H9 (cell line): ENCODE measurements at regions not wholly inside any gene's neighbourhood (a gene's known extent, or its start where the extent isn't known, plus 50 kb on each side); places are given as distances from the start of the nearest gene placed in this dataset.
"Not testable (repeated sequence)": the region's sequence is repeated elsewhere in the genome, so short reads cannot be mapped to it uniquely, and the experiment has no call there.

ENCODE experiments used
- DNase-seq: peaks from one replicate; pipeline ENCODE4 v3.0.0-alpha.2; 2017
- H2AFZ ChIP-seq: one replicate; pipeline ENCODE4 v1.6.1; 2013; ENCODE audit warnings: mild to moderate bottlenecking, low read length, control low read depth, moderate library complexity
- H2AK5ac ChIP-seq: 2 replicates; pipeline ENCODE4 v1.6.1; 2013; ENCODE audit warnings: low read length, control low read depth, mixed read lengths; ENCODE audit not compliant: insufficient read length
- H2BK120ac ChIP-seq: one replicate; pipeline ENCODE4 v1.6.1; 2013; ENCODE audit warnings: low read depth, mild to moderate bottlenecking, low read length, control low read depth, inconsistent platforms; ENCODE audit not compliant: poor library complexity, severe bottlenecking
- H2BK12ac ChIP-seq: 2 replicates; pipeline ENCODE4 v1.6.1; 2013; ENCODE audit warnings: low read length, control low read depth, mixed read lengths, low read depth; ENCODE audit not compliant: insufficient read length
- H2BK15ac ChIP-seq: 2 replicates; pipeline ENCODE4 v1.6.1; 2013; ENCODE audit warnings: low read depth, low read length, control low read depth
- H2BK20ac ChIP-seq: one replicate; pipeline ENCODE4 v1.6.1; 2013; ENCODE audit warnings: low read depth, mild to moderate bottlenecking, low read length, control low read depth, inconsistent platforms; ENCODE audit not compliant: poor library complexity, severe bottlenecking
- H2BK5ac ChIP-seq: 2 replicates; pipeline ENCODE4 v1.6.1; 2013; ENCODE audit warnings: low read length, control low read depth, mixed read lengths; ENCODE audit not compliant: insufficient read length
- H3K14ac ChIP-seq: 2 replicates; pipeline ENCODE4 v1.6.1; 2013; ENCODE audit warnings: low read length, control low read depth; ENCODE audit not compliant: insufficient read depth
- H3K18ac ChIP-seq: 2 replicates; pipeline ENCODE4 v1.6.1; 2013; ENCODE audit warnings: low read depth, mild to moderate bottlenecking, mixed read lengths, low read length, control low read depth; ENCODE audit not compliant: insufficient read length
- H3K23ac ChIP-seq: 2 replicates; pipeline ENCODE4 v1.6.1; 2013; ENCODE audit warnings: low read length, control low read depth, mixed read lengths, low read depth; ENCODE audit not compliant: insufficient read length
- H3K23me2 ChIP-seq: 2 replicates; pipeline ENCODE4 v1.6.1; 2013; ENCODE audit warnings: low read depth, mild to moderate bottlenecking, mixed read lengths, low read length, control low read depth; ENCODE audit not compliant: insufficient read length, poor library complexity, severe bottlenecking
- H3K27ac ChIP-seq: 2 replicates; pipeline ENCODE4 v1.5.1; 2013; ENCODE audit warnings: low read length, control low read depth, mixed read lengths, low read depth; ENCODE audit not compliant: insufficient read length
- H3K27me3 ChIP-seq: 2 replicates; pipeline ENCODE4 v1.6.1; 2013; ENCODE audit warnings: low read length, control low read depth, inconsistent platforms; ENCODE audit not compliant: insufficient read depth
- H3K4ac ChIP-seq: 2 replicates; pipeline ENCODE4 v1.6.1; 2013; ENCODE audit warnings: low read depth, mild to moderate bottlenecking, control low read depth, inconsistent platforms, low read length, moderate library complexity
- H3K4me1 ChIP-seq: 2 replicates; pipeline ENCODE4 v1.6.1; 2013; ENCODE audit warnings: low read length, control low read depth, inconsistent platforms; ENCODE audit not compliant: insufficient read depth
- H3K4me2 ChIP-seq: 2 replicates; pipeline ENCODE4 v1.6.1; 2013; ENCODE audit warnings: low read length, control low read depth, mixed read lengths; ENCODE audit not compliant: insufficient read length, insufficient read depth
- H3K56ac ChIP-seq: 2 replicates; pipeline ENCODE4 v1.6.1; 2013; ENCODE audit warnings: low read depth, mild to moderate bottlenecking, mixed read lengths, low read length, control low read depth; ENCODE audit not compliant: insufficient read length
- H3K79me1 ChIP-seq: 2 replicates; pipeline ENCODE4 v1.6.1; 2013; ENCODE audit warnings: low read depth, mild to moderate bottlenecking, moderate library complexity, low read length, control low read depth, inconsistent platforms; ENCODE audit not compliant: insufficient read depth, poor library complexity, severe bottlenecking
- H3K79me2 ChIP-seq: 2 replicates; pipeline ENCODE4 v1.6.1; 2013; ENCODE audit warnings: low read length, control low read depth, inconsistent platforms; ENCODE audit not compliant: insufficient read depth
- H3K9ac ChIP-seq: 2 replicates; pipeline ENCODE4 v1.6.1; 2013; ENCODE audit warnings: low read length, control low read depth, mixed read lengths; ENCODE audit not compliant: insufficient read length; ENCODE audit errors: extremely low read depth
- H3K9me3 ChIP-seq: one replicate; pipeline ENCODE4 v1.6.1; 2013; ENCODE audit warnings: low read depth, low read length, inconsistent platforms; ENCODE audit not compliant: control insufficient read depth
- H3T11ph ChIP-seq: one replicate; pipeline ENCODE4 v1.6.1; 2013; ENCODE audit warnings: mild to moderate bottlenecking, low read length, control low read depth, inconsistent platforms
- H4K20me1 ChIP-seq: one replicate; pipeline ENCODE4 v1.6.1; 2013; ENCODE audit not compliant: control insufficient read depth, insufficient read length, insufficient read depth
- H4K5ac ChIP-seq: 2 replicates; pipeline ENCODE4 v1.6.1; 2013; ENCODE audit warnings: low read depth, mild to moderate bottlenecking, mixed read lengths, low read length, control low read depth; ENCODE audit not compliant: insufficient read length
- H4K8ac ChIP-seq: replicated peaks from 2 replicates; pipeline ENCODE4 v1.6.1; 2013; ENCODE audit warnings: low read length, control low read depth, mixed read lengths, low read depth; ENCODE audit not compliant: insufficient read length
- H4K91ac ChIP-seq: 2 replicates; pipeline ENCODE4 v1.6.1; 2013; ENCODE audit warnings: low read depth, mild to moderate bottlenecking, moderate library complexity, mixed read lengths, low read length, control low read depth; ENCODE audit not compliant: insufficient read length
- H3K27ac Mint-ChIP-seq, 3 experiments: 2 replicates in 2 of 3; 3 replicates in 1 of 3; pipeline ENCODE4 v1.8.0; 2020 to 2021; ENCODE audit warnings: mixed read lengths in 3 of 3, mild to moderate bottlenecking in 1 of 3, moderate library complexity in 1 of 3
- H3K27me3 Mint-ChIP-seq: 2 replicates; pipeline ENCODE4 v1.8.0; 2021; ENCODE audit warnings: low read depth, mild to moderate bottlenecking, moderate library complexity, mixed read lengths
- H3K36me3 Mint-ChIP-seq, 3 experiments: 2 replicates in 2 of 3; 3 replicates in 1 of 3; pipeline ENCODE4 v1.8.0; 2020 to 2021; ENCODE audit warnings: low read depth in 3 of 3, mixed read lengths in 3 of 3; ENCODE audit not compliant: insufficient read depth in 1 of 3
- H3K4me1 Mint-ChIP-seq, 2 experiments: 2 replicates each; pipeline ENCODE4 v1.8.0; 2020; ENCODE audit warnings: mixed read lengths in 2 of 2
- H3K4me3 Mint-ChIP-seq, 2 experiments: 2 replicates in 1 of 2; 3 replicates in 1 of 2; pipeline ENCODE4 v1.8.0; 2020 to 2021; ENCODE audit warnings: mild to moderate bottlenecking in 2 of 2, mixed read lengths in 2 of 2, moderate library complexity in 1 of 2
- H3K9me3 Mint-ChIP-seq, 2 experiments: 2 replicates in 1 of 2; 3 replicates in 1 of 2; pipeline ENCODE4 v1.8.0; 2020; ENCODE audit warnings: mild to moderate bottlenecking in 2 of 2, mixed read lengths in 2 of 2, moderate library complexity in 1 of 2
- WGBS: extraction: QIAGEN DNeasy Blood & Tissue Kit; methylation state at CpG from one replicate; pipeline ENCODE4 v1.1.7; 2013; ENCODE audit warnings: missing lambda C conversion rate, low lambda C conversion rate, mixed read lengths; ENCODE audit not compliant: insufficient read length; ENCODE audit errors: extremely low coverage; 5-methylcytosine and 5-hydroxymethylcytosine counted together
- TF ChIP-seq, protein P1 (sequence below): fragments of 200-600 bp; sonication (generic); conservative IDR thresholded peaks from 3 replicates; pipeline ENCODE4 v1.8.0; 2021; ENCODE audit warnings: antibody characterized with exemption, mild to moderate bottlenecking

DNA sequence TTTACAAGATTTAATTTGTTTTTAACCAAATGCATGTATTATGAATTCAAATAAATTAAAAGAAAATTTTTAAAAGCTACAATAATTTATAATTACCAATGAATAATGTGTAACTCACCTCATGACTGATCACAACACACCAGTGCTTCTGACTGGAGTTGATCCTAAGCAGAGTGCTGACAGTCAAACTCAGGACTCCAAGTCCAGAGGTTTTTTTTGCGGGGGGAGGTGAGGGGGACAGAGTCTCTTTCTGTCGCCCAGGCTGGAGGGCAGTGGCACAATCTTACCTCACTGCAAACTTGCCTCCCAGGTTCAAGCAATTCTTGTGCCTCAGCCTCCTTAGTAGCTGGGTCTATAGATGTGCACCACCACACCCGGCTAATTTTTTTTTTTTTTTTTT lies 71.0 kb upstream of the MELK start:
- no peak overlapping the region for H2BK15ac ChIP-seq
- H3K9me3 ChIP-seq = no peaks in the 10 kb centered on the region
- no CpG with 5 or more reads among the region's 3 CpGs for WGBS
- no peak overlapping the region for H2AK5ac ChIP-seq
- H3K18ac ChIP-seq = no peak overlapping the region
- no peak overlapping the region for H3K23ac ChIP-seq
- H3K4me3 Mint-ChIP-seq = no peak overlapping the region
- no peak overlapping the region for H4K5ac ChIP-seq
- TF ChIP-seq, protein P1, sequence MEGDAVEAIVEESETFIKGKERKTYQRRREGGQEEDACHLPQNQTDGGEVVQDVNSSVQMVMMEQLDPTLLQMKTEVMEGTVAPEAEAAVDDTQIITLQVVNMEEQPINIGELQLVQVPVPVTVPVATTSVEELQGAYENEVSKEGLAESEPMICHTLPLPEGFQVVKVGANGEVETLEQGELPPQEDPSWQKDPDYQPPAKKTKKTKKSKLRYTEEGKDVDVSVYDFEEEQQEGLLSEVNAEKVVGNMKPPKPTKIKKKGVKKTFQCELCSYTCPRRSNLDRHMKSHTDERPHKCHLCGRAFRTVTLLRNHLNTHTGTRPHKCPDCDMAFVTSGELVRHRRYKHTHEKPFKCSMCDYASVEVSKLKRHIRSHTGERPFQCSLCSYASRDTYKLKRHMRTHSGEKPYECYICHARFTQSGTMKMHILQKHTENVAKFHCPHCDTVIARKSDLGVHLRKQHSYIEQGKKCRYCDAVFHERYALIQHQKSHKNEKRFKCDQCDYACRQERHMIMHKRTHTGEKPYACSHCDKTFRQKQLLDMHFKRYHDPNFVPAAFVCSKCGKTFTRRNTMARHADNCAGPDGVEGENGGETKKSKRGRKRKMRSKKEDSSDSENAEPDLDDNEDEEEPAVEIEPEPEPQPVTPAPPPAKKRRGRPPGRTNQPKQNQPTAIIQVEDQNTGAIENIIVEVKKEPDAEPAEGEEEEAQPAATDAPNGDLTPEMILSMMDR = no peak
- no peak overlapping the region for H4K91ac ChIP-seq
- no peaks in the 10 kb centered on the region; a peak in 1 of 7 replicates for H3K36me3 Mint-ChIP-seq
- H3K4me1 Mint-ChIP-seq = peaks cover 12% of the 10 kb centered on the region in 2 experiments
- no peak for DNase-seq
- no peaks in the 10 kb centered on the region for H3K79me1 ChIP-seq
- no peak overlapping the region for H3K56ac ChIP-seq
- H3K79me2 ChIP-seq = no peaks in the 10 kb centered on the region
- H3K27me3 ChIP-seq = no peaks in the 10 kb centered on the region
- no peak overlapping the region for H3K4me2 ChIP-seq
- H3K27me3 Mint-ChIP-seq = no peaks in the 10 kb centered on the region; the same call in 1 of the 2 replicates
- no peak overlapping the region for H3T11ph ChIP-seq
- no peak overlapping the region for H3K14ac ChIP-seq
- no peaks in the 10 kb centered on the region for H3K9me3 Mint-ChIP-seq
- no peaks in the 10 kb centered on the region; the same call in 1 of the 2 replicates for H3K4me1 ChIP-seq
- no peak overlapping the region for H3K4ac ChIP-seq
- H3K9ac ChIP-seq = no peak overlapping the region
- H4K8ac ChIP-seq = no peak overlapping the region
- H2BK120ac ChIP-seq = no peak overlapping the region
- no peak overlapping the region for H2BK5ac ChIP-seq
- no peak overlapping the region for H3K27ac Mint-ChIP-seq
- no peak overlapping the region for H2AFZ ChIP-seq
- H2BK12ac ChIP-seq = no peak overlapping the region
- H2BK20ac ChIP-seq = no peak overlapping the region
- H3K27ac ChIP-seq = no peak overlapping the region
- H3K23me2 ChIP-seq = no peaks in the 10 kb centered on the region
- H4K20me1 ChIP-seq = no peaks in the 10 kb centered on the region

DNA sequence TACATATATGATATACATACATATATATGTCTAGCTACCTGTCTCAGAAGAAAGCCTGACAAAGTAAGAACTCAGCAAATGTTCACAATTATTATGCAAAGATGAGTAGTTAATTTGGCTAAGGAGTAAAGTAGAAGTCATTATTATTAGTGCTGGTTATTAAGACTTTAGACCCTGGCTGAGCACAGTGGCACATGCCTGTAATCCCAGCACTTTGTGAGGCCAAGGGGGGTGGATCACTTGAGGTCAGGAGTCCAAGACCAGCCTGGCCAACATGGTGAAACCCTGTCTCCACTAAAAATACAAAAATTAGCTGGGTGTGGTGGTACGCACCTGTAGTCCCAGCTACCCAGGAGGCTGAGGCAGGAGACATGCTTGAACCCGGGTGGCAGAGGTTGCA lies 71.8 kb upstream of the MELK start:
- not testable (repeated sequence) for H2AFZ ChIP-seq, H3K27ac ChIP-seq, H3K4me1 ChIP-seq, H2AK5ac ChIP-seq, H4K91ac ChIP-seq, H3K18ac ChIP-seq, H3K4me2 ChIP-seq, H3K4ac ChIP-seq, H3K27me3 Mint-ChIP-seq, H3K14ac ChIP-seq, H4K20me1 ChIP-seq, H4K8ac ChIP-seq, H3K23ac ChIP-seq, H2BK15ac ChIP-seq, H3K9ac ChIP-seq, H3K36me3 Mint-ChIP-seq, H3K9me3 Mint-ChIP-seq, H3K79me1 ChIP-seq, H2BK20ac ChIP-seq, H3K27me3 ChIP-seq, H3K56ac ChIP-seq, H3K9me3 ChIP-seq, H4K5ac ChIP-seq, H2BK120ac ChIP-seq, H3K4me3 Mint-ChIP-seq, H3T11ph ChIP-seq, H2BK5ac ChIP-seq, H3K27ac Mint-ChIP-seq, H3K79me2 ChIP-seq, H2BK12ac ChIP-seq, H3K23me2 ChIP-seq, DNase-seq
- no CpG with 5 or more reads among the region's 2 CpGs for WGBS
- peaks cover 12% of the 10 kb centered on the region in 2 experiments for H3K4me1 Mint-ChIP-seq
